Neural cell (in vitro differentiated cells): ENCODE measurements at regions not wholly inside any gene's neighbourhood (a gene's known extent, or its start where the extent isn't known, plus 50 kb on each side); places are given as distances from the start of the nearest gene placed in this dataset.

ENCODE experiments used
- H2AFZ ChIP-seq: fragments of 200-600, 300-800 bp; sonication (generic), shearing (Covaris generic); 2 replicates; pipeline ENCODE4 v1.6.0; 2014; ENCODE audit warnings: low read depth, mild to moderate bottlenecking, antibody characterized with exemption, low read length, moderate library complexity
- H3F3A ChIP-seq: fragments of 200-600 bp; shearing (Covaris generic); 2 replicates; pipeline ENCODE4 v1.6.1; 2016; ENCODE audit warnings: mild to moderate bottlenecking, moderate library complexity, mixed read lengths, antibody characterized with exemption, low read length; ENCODE audit not compliant: insufficient read depth, poor library complexity, severe bottlenecking
- H3K27ac ChIP-seq: fragments of 200-600, 300-800 bp; sonication (generic), shearing (Covaris generic); 2 replicates; pipeline ENCODE4 v1.5.1; 2014; ENCODE audit warnings: mild to moderate bottlenecking, low read length, moderate library complexity
- H3K27me3 ChIP-seq: fragments of 300-800, 200-600 bp; sonication (generic), shearing (Covaris generic); 2 replicates; pipeline ENCODE4 v1.6.0; 2014; ENCODE audit warnings: mild to moderate bottlenecking, low read depth, low read length, moderate library complexity; ENCODE audit not compliant: insufficient read depth
- H3K36me3 ChIP-seq: fragments of 300-800, 200-600 bp; sonication (generic), shearing (Covaris generic); 2 replicates; pipeline ENCODE4 v1.5.1; 2014; ENCODE audit warnings: mild to moderate bottlenecking, antibody characterized with exemption, low read length, moderate library complexity; ENCODE audit not compliant: insufficient read depth
- H3K4me2 ChIP-seq: fragments of 300-800, 200-600 bp; sonication (generic), shearing (Covaris generic); 2 replicates; pipeline ENCODE4 v1.6.0; 2014; ENCODE audit warnings: mild to moderate bottlenecking, low read length
- H3K4me3 ChIP-seq: fragments of 300-800, 200-600 bp; sonication (generic), shearing (Covaris generic); 2 replicates; pipeline ENCODE4 v1.5.1; 2014; ENCODE audit warnings: mild to moderate bottlenecking, low read length, moderate library complexity
- H3K79me2 ChIP-seq: fragments of 200-600 bp; shearing (Covaris generic); replicated peaks from 2 replicates; pipeline ENCODE4 v1.6.0; 2014; ENCODE audit warnings: mild to moderate bottlenecking, low read length, moderate library complexity; ENCODE audit not compliant: insufficient read depth
- H3K9ac ChIP-seq: fragments of 300-800, 200-600 bp; sonication (generic), shearing (Covaris generic); 2 replicates; pipeline ENCODE4 v1.6.1; 2016; ENCODE audit warnings: mild to moderate bottlenecking, low read length, mixed read lengths
- H3K9me2 ChIP-seq: fragments of 200-600 bp; shearing (Covaris generic); 2 replicates; pipeline ENCODE4 v1.6.1; 2016; ENCODE audit warnings: mild to moderate bottlenecking, low read length, mixed read lengths; ENCODE audit not compliant: insufficient read depth
- H3K9me3 ChIP-seq: fragments of 200-600, 300-800 bp; sonication (generic), shearing (Covaris generic); 2 replicates; pipeline ENCODE4 v1.6.1; 2016; ENCODE audit warnings: mild to moderate bottlenecking, mixed run types, low read length, moderate library complexity, mixed read lengths
- H4K20me1 ChIP-seq: fragments of 200-600 bp; shearing (Covaris generic); 2 replicates; pipeline ENCODE4 v1.6.1; 2016; ENCODE audit warnings: mild to moderate bottlenecking, mixed run types; ENCODE audit not compliant: insufficient read depth
- CTCF ChIP-seq: fragments of 450-650 bp; IDR thresholded peaks from 2 replicates; pipeline ENCODE4 v1.5.1; 2014; ENCODE audit warnings: antibody characterized with exemption, mild to moderate bottlenecking, moderate library complexity; ENCODE audit not compliant: poor library complexity, severe bottlenecking
- EP300 ChIP-seq: fragments of 450-650 bp; conservative IDR thresholded peaks from 2 replicates; pipeline ENCODE4 v1.6.1; 2014; ENCODE audit warnings: antibody characterized with exemption, mild to moderate bottlenecking, moderate library complexity; ENCODE audit not compliant: poor library complexity, severe bottlenecking
- EZH2 ChIP-seq: fragments of 200-600, 300-800 bp; shearing (Covaris generic), sonication (generic); IDR thresholded peaks from 2 replicates; pipeline ENCODE4 v1.6.1; 2014; ENCODE audit warnings: antibody characterized with exemption, low read length, borderline replicate concordance, mild to moderate bottlenecking; ENCODE audit not compliant: insufficient read depth, poor library complexity, severe bottlenecking
- MXI1 ChIP-seq: fragments of 450-650 bp; conservative IDR thresholded peaks from 2 replicates; pipeline ENCODE4 v1.6.1; 2014; ENCODE audit warnings: antibody characterized with exemption, mild to moderate bottlenecking; ENCODE audit not compliant: poor library complexity, severe bottlenecking
- POLR2AphosphoS5 ChIP-seq: IDR thresholded peaks from 2 replicates; pipeline ENCODE4 v1.6.1; 2012
- RAD21 ChIP-seq: fragments of 450-650 bp; conservative IDR thresholded peaks from 2 replicates; pipeline ENCODE4 v1.6.1; 2014; ENCODE audit warnings: antibody characterized with exemption, mild to moderate bottlenecking, moderate library complexity
- REST ChIP-seq: IDR thresholded peaks from 2 replicates; pipeline ENCODE4 v1.6.1; 2012; ENCODE audit warnings: borderline replicate concordance
- SMC3 ChIP-seq: fragments of 450-650 bp; conservative IDR thresholded peaks from 2 replicates; pipeline ENCODE4 v1.6.1; 2014; ENCODE audit warnings: antibody characterized with exemption, mild to moderate bottlenecking, moderate library complexity; ENCODE audit not compliant: poor library complexity
- TAF1 ChIP-seq: IDR thresholded peaks from 2 replicates; pipeline ENCODE4 v1.6.1; 2012; ENCODE audit warnings: low read depth

GRCh38 chr11:130815956-130816355, 100.3 kb downstream of the SNX19 start (continued):
- TF ChIP-seq MXI1 (no peak), RAD21 (no peak), EP300 (no peak), POLR2AphosphoS5 (no peak)

- H3K79me2 ChIP-seq, result no peaks in the 10 kb centered on the region
Observed at GRCh38 chr11:130816546-130817329, 99.5 kb downstream of the SNX19 start.

More at GRCh38 chr11:130816546-130817329, 99.5 kb downstream of the SNX19 start:
- Histone ChIP-seq H3K9me2 (no peaks in the 10 kb centered on the region), H4K20me1 (no peaks in the 10 kb centered on the region), H3F3A (no peaks in the 10 kb centered on the region), H3K4me2 (no peak overlapping the region), H3K9me3 (no peaks in the 10 kb centered on the region), H3K9ac (peak overlapping the region; percentile 27), H2AFZ (no peak overlapping the region), H3K4me3 (no peak overlapping the region), H3K36me3 (no peaks in the 10 kb centered on the region), H3K27me3 (no peaks in the 10 kb centered on the region), H3K27ac (peak overlapping the region; percentile 73)
- TF ChIP-seq MXI1, result no peak
- TF ChIP-seq REST, result no peak
- TF ChIP-seq EZH2, result no peak
- no peak for TF ChIP-seq TAF1
- TF ChIP-seq EP300, result no peak
- no peak for TF ChIP-seq CTCF
- TF ChIP-seq POLR2AphosphoS5, result no peak
- TF ChIP-seq RAD21, result no peak
- no peak for TF ChIP-seq SMC3
